ENCODE measurements at regions not wholly inside any gene's neighbourhood (a gene's known extent, or its start where the extent isn't known, plus 50 kb on each side); places are given as distances from the start of the nearest gene placed in this dataset.

- ATAC-seq, result no peak
- DNase-seq, result no peak
- Histone ChIP-seq H3K4me3 (no peak overlapping the region), H3K36me3 (ENCODE audit: low read depth) (no peaks in the 10 kb centered on the region), H3K4me1 (ENCODE audit: low read depth) (no peaks in the 10 kb centered on the region), H3K9me3 (no peaks in the 10 kb centered on the region)
- no peak for TF ChIP-seq CTCF (IDR thresholded peaks at IDR 0.05)
- intact Hi-C loops (cut with DNase I, micrococcal nuclease), result no loop called here
These were observed 126.7 kb downstream of the FOXD1 start for GRCh38 chr5:73321757-73322436.

GRCh38 chr5:73319036-73319435, 129.5 kb downstream of the FOXD1 start:
- Histone ChIP-seq H3K4me1 (ENCODE audit: low read depth) (no peaks in the 10 kb centered on the region), H3K4me3 (no peak overlapping the region), H3K9me3 (no peaks in the 10 kb centered on the region), H3K36me3 (ENCODE audit: low read depth) (no peaks in the 10 kb centered on the region)
- ATAC-seq (no peak), DNase-seq (no peak)
- intact Hi-C loops (cut with DNase I, micrococcal nuclease), result no loop called here
- no peak for TF ChIP-seq CTCF (IDR thresholded peaks at IDR 0.05)

- TF ChIP-seq CTCF (IDR thresholded peaks at IDR 0.05), result no peak
- H3K9me3 ChIP-seq, result no peaks in the 10 kb centered on the region
These were observed 130.3 kb downstream of the FOXD1 start for GRCh38 chr5:73318308-73318719.

GRCh38 chr5:73317523-73317922, 131.1 kb downstream of the FOXD1 start:
- no peak for TF ChIP-seq CTCF (IDR thresholded peaks at IDR 0.05)
- intact Hi-C loops (cut with DNase I, micrococcal nuclease), result no loop called here
- no peaks in the 10 kb centered on the region for H3K4me1 ChIP-seq (ENCODE audit: low read depth)

More at GRCh38 chr5:73318308-73318719, 130.3 kb downstream of the FOXD1 start:
- no peak for DNase-seq
- no peaks in the 10 kb centered on the region for H3K36me3 ChIP-seq (ENCODE audit: low read depth)
- H3K4me3 ChIP-seq, result no peak overlapping the region
- ATAC-seq, result no peak
- intact Hi-C loops (cut with DNase I, micrococcal nuclease), result no loop called here
- H3K4me1 ChIP-seq (ENCODE audit: low read depth), result no peaks in the 10 kb centered on the region

GRCh38 chr5:73314395-73315257, 134.0 kb downstream of the FOXD1 start:
- Histone ChIP-seq H3K4me3 (no peak overlapping the region), H3K4me1 (ENCODE audit: low read depth) (no peaks in the 10 kb centered on the region), H3K36me3 (ENCODE audit: low read depth) (no peaks in the 10 kb centered on the region), H3K9me3 (no peaks in the 10 kb centered on the region)
- ATAC-seq (no peak), DNase-seq (no peak)
- intact Hi-C loops (cut with DNase I, micrococcal nuclease), result no loop called here
- no peak for TF ChIP-seq CTCF (IDR thresholded peaks at IDR 0.05)

More at GRCh38 chr5:73317523-73317922, 131.1 kb downstream of the FOXD1 start:
- ATAC-seq (no peak), DNase-seq (no peak)
- Histone ChIP-seq H3K9me3 (no peaks in the 10 kb centered on the region), H3K4me3 (no peak overlapping the region), H3K36me3 (ENCODE audit: low read depth) (no peaks in the 10 kb centered on the region)
